ENCODE measurements at regions not wholly inside any gene's neighbourhood (a gene's known extent, or its start where the extent isn't known, plus 50 kb on each side); places are given as distances from the start of the nearest gene placed in this dataset.

DNA sequence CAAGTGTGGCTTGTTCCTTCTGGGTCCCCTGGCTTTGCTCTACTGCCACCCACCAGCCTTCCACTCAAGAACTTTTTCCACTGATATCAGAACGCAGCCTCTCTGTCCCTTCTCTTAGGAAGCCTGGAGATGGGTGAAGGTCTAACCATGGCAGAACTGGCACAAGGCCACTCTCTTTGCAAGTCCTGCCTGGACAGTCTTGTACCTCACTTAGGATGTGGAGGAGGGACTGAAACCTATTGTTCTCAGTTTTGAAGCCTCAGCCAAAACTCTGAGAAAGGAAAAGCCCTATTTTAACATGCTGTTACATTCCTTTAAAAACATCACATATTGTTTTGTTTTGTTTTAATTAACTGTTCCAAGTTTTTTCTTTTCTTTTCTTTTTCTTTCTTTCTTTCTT is 58.9 kb upstream of the NCOA1 start:
- no peaks in the 10 kb centered on the region for H3K27me3 ChIP-seq (replicated peaks in 2 of 5; ENCODE audit: control insufficient read depth in 4 of 5, insufficient read depth in 5 of 5, low read length in 4 of 5)
- no CpG with 5 or more reads among the region's 1 CpG for WGBS (ENCODE audit: insufficient coverage)
- no peak overlapping the region for H3K27ac ChIP-seq (ENCODE audit: insufficient read depth in 1 of 2, low read depth in 1 of 2, low read length in 2 of 2, poor library complexity in 1 of 2, severe bottlenecking in 2 of 2)
- no peak overlapping the region for H3K4me3 ChIP-seq (ENCODE audit: control insufficient read depth in 1 of 7, extremely low read depth in 1 of 7, insufficient read depth in 4 of 7, low read depth in 2 of 7, low read length in 6 of 7)
- H3K36me3 ChIP-seq (ENCODE audit: control insufficient read depth in 4 of 4, insufficient read depth in 4 of 4, low read length in 3 of 4): no peaks in the 10 kb centered on the region
- ChIA-PET POLR2A (no interaction called here), CTCF (interaction anchor here (1.0 to 3.0 kb wide), 3 partner anchors 9 to 391 kb away, joined by 3 to 14 read pairs (median 3); no protein-coding TSS in a partner anchor)
- no peak for DNase-seq
- no peaks in the 10 kb centered on the region for H3K9me3 ChIP-seq (ENCODE audit: control extremely low read depth in 1 of 5, control insufficient read depth in 4 of 5, insufficient read depth in 2 of 5, low read depth in 1 of 5, low read length in 4 of 5)
- H3K4me1 ChIP-seq (ENCODE audit: control extremely low read depth in 1 of 4, control insufficient read depth in 4 of 4, insufficient read depth in 4 of 4, low read length in 3 of 4): peaks cover 0 to 5% (median 2%) of the 10 kb centered on the region in 4 experiments

DNA sequence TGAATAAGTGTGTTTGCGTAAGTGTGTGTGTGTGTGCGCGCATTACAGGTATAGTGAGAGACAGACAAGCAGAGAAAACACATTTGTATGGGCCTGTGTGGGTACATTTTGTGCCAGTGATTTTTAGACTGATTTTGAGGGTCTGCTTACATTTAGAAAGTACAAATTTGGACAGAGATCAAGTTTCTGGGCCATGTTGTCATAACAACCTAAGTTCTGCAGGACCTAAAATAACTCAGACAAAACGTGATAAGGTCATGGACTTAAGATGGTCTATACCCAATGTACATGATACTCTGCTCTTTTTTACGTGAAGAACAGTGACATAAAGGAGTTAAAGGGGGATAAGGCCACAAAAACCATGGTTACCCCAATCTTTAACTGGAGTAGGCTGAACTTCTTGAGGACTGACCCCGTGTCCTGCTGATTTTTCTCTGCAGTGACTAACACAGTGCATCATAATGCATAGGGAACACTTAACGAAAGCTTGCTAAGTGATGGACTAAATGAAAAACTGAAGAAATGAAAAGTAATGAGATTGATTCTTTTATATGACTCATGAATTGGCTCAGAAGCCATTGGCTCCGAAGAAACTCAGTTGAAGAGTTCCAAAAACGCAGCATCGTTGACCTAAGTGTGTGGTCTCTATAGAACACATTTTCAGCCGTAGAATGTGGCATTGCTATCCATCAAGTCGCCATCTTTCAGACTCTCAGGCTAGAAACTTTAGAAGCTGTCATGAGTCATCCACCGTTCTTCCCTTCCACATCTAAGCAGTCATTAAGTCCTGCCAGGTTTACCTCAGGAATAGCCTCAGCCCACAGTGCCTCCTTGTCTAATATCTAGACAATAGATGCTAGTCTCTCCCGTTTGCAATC is 61.6 kb upstream of the NCOA1 start:
- ChIA-PET POLR2A (no interaction called here), CTCF (no interaction called here)
- Histone ChIP-seq H3K4me1 (ENCODE audit: control extremely low read depth in 1 of 4, control insufficient read depth in 4 of 4, insufficient read depth in 4 of 4, low read length in 3 of 4) (no peaks in the 10 kb centered on the region), H3K27me3 (replicated peaks in 2 of 5; ENCODE audit: control insufficient read depth in 4 of 5, insufficient read depth in 5 of 5, low read length in 4 of 5) (no peaks in the 10 kb centered on the region), H3K9me3 (ENCODE audit: control extremely low read depth in 1 of 5, control insufficient read depth in 4 of 5, insufficient read depth in 2 of 5, low read depth in 1 of 5, low read length in 4 of 5) (no peaks in the 10 kb centered on the region), H3K4me3 (ENCODE audit: control insufficient read depth in 1 of 7, extremely low read depth in 1 of 7, insufficient read depth in 4 of 7, low read depth in 2 of 7, low read length in 6 of 7) (no peak overlapping the region), H3K36me3 (ENCODE audit: control insufficient read depth in 4 of 4, insufficient read depth in 4 of 4, low read length in 3 of 4) (no peaks in the 10 kb centered on the region), H3K27ac (ENCODE audit: insufficient read depth in 1 of 2, low read depth in 1 of 2, low read length in 2 of 2, poor library complexity in 1 of 2, severe bottlenecking in 2 of 2) (no peak overlapping the region)
- 93% methylated on average over 13 of the region's 14 CpGs for WGBS (ENCODE audit: insufficient coverage)
- DNase-seq: no peak

GRCh38 chr2:24424387-24424786 is 64.1 kb upstream of the ITSN2 start:
- WGBS (ENCODE audit: insufficient coverage): 75% methylated on average over 3 of the region's 3 CpGs
- ChIA-PET CTCF (interaction anchor here (1.3 to 7.7 kb wide), 2 partner anchors 402 to 771 kb away, joined by 4 to 62 read pairs; no protein-coding TSS in a partner anchor), POLR2A (interaction anchor here (0.6 kb wide), 1 partner anchor 21 kb away, joined by 3 read pairs; no protein-coding TSS in a partner anchor)

DNA sequence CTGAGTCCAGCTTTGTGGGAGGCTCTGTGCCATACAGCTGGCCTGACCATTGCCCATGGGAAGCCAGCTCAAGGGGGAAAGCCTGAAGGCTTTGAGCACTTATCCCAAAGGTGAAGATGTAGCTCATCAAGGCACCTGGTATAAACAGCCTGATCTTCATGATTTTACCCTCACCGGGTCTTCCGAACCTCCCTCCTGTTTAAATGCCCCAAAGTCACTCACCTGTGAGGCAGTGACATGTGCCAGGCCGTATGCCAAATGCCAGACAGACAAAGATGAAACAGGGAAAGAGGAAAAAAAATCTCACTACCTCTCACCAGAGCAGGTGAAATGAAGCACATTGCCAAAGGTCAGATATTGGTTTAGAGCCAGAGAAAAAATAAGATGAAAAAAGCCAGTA is 62.8 kb upstream of the ITSN2 start:
- POLR2A ChIA-PET: interaction anchor here (0.6 kb wide), 1 partner anchor 54 kb away, joined by 3 read pairs; no protein-coding TSS in a partner anchor
- Histone ChIP-seq H3K4me1 (ENCODE audit: control extremely low read depth in 1 of 4, control insufficient read depth in 4 of 4, insufficient read depth in 4 of 4, low read length in 3 of 4) (no peaks in the 10 kb centered on the region), H3K27ac (ENCODE audit: insufficient read depth in 1 of 2, low read depth in 1 of 2, low read length in 2 of 2, poor library complexity in 1 of 2, severe bottlenecking in 2 of 2) (no peak overlapping the region), H3K27me3 (replicated peaks in 2 of 5; ENCODE audit: control insufficient read depth in 4 of 5, insufficient read depth in 5 of 5, low read length in 4 of 5) (no peaks in the 10 kb centered on the region), H3K4me3 (ENCODE audit: control insufficient read depth in 1 of 7, extremely low read depth in 1 of 7, insufficient read depth in 4 of 7, low read depth in 2 of 7, low read length in 6 of 7) (no peak overlapping the region), H3K9me3 (ENCODE audit: control extremely low read depth in 1 of 5, control insufficient read depth in 4 of 5, insufficient read depth in 2 of 5, low read depth in 1 of 5, low read length in 4 of 5) (peaks cover 0 to 5% (median 0%) of the 10 kb centered on the region in 5 experiments), H3K36me3 (ENCODE audit: control insufficient read depth in 4 of 4, insufficient read depth in 4 of 4, low read length in 3 of 4) (no peaks in the 10 kb centered on the region)
- DNase-seq: no peak
- WGBS (ENCODE audit: insufficient coverage): no CpG with 5 or more reads among the region's 3 CpGs
- CTCF ChIA-PET: interaction anchor here (1.1 to 7.7 kb wide), 14 partner anchors 10 to 410 kb away, joined by 3 to 62 read pairs (median 4); partner anchors contain the start of genes CENPO and PTRHD1

More at GRCh38 chr2:24424387-24424786, 64.1 kb upstream of the ITSN2 start:
- Histone ChIP-seq H3K9me3 (ENCODE audit: control extremely low read depth in 1 of 5, control insufficient read depth in 4 of 5, insufficient read depth in 2 of 5, low read depth in 1 of 5, low read length in 4 of 5) (peaks cover 0 to 5% (median 0%) of the 10 kb centered on the region in 5 experiments), H3K27me3 (replicated peaks in 2 of 5; ENCODE audit: control insufficient read depth in 4 of 5, insufficient read depth in 5 of 5, low read length in 4 of 5) (no peaks in the 10 kb centered on the region), H3K36me3 (ENCODE audit: control insufficient read depth in 4 of 4, insufficient read depth in 4 of 4, low read length in 3 of 4) (no peaks in the 10 kb centered on the region), H3K4me1 (ENCODE audit: control extremely low read depth in 1 of 4, control insufficient read depth in 4 of 4, insufficient read depth in 4 of 4, low read length in 3 of 4) (no peaks in the 10 kb centered on the region), H3K27ac (ENCODE audit: insufficient read depth in 1 of 2, low read depth in 1 of 2, low read length in 2 of 2, poor library complexity in 1 of 2, severe bottlenecking in 2 of 2) (no peak overlapping the region), H3K4me3 (ENCODE audit: control insufficient read depth in 1 of 7, extremely low read depth in 1 of 7, insufficient read depth in 4 of 7, low read depth in 2 of 7, low read length in 6 of 7) (no peak overlapping the region)
- DNase-seq: no peak

GRCh38 chr2:24421668-24422067 is 61.3 kb upstream of the ITSN2 start:
- POLR2A ChIA-PET: no interaction called here
- CTCF ChIA-PET: interaction anchor here (0.6 to 7.7 kb wide), 18 partner anchors 11 to 746 kb away, joined by 3 to 62 read pairs (median 4); partner anchors contain the start of genes CENPO, NCOA1, POMC and PTRHD1
- peak; percentile 66 to 75 (median 70) for DNase-seq
- Histone ChIP-seq H3K27me3 (replicated peaks in 2 of 5; ENCODE audit: control insufficient read depth in 4 of 5, insufficient read depth in 5 of 5, low read length in 4 of 5) (no peaks in the 10 kb centered on the region), H3K4me3 (ENCODE audit: control insufficient read depth in 1 of 7, extremely low read depth in 1 of 7, insufficient read depth in 4 of 7, low read depth in 2 of 7, low read length in 6 of 7) (no peak overlapping the region), H3K4me1 (ENCODE audit: control extremely low read depth in 1 of 4, control insufficient read depth in 4 of 4, insufficient read depth in 4 of 4, low read length in 3 of 4) (no peaks in the 10 kb centered on the region), H3K27ac (ENCODE audit: insufficient read depth in 1 of 2, low read depth in 1 of 2, low read length in 2 of 2, poor library complexity in 1 of 2, severe bottlenecking in 2 of 2) (no peak overlapping the region), H3K9me3 (ENCODE audit: control extremely low read depth in 1 of 5, control insufficient read depth in 4 of 5, insufficient read depth in 2 of 5, low read depth in 1 of 5, low read length in 4 of 5) (peaks cover 0 to 5% (median 0%) of the 10 kb centered on the region in 5 experiments), H3K36me3 (ENCODE audit: control insufficient read depth in 4 of 4, insufficient read depth in 4 of 4, low read length in 3 of 4) (no peaks in the 10 kb centered on the region)
- no CpG with 5 or more reads among the region's 4 CpGs for WGBS (ENCODE audit: insufficient coverage)

DNA sequence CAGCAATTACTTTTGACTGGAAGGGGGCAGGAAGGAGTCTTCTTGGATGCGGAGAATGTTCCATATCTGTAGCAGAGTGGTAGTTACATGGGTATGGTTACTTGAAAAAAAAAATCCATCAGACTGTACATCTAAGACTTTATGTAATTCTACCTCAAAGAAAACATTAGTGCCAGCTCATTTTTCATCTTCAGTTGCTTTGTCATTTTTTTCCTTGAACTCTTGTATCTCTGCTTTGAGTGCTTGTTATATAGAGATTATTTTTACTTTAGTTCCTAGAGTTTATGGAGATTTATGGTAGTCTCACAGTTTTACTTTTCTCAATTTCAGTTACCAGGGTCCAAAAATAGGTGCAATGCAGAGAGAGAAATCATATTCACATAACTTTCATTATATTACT is 60.0 kb upstream of the ITSN2 start:
- Histone ChIP-seq H3K27me3 (replicated peaks in 2 of 5; ENCODE audit: control insufficient read depth in 4 of 5, insufficient read depth in 5 of 5, low read length in 4 of 5) (no peaks in the 10 kb centered on the region), H3K9me3 (ENCODE audit: control extremely low read depth in 1 of 5, control insufficient read depth in 4 of 5, insufficient read depth in 2 of 5, low read depth in 1 of 5, low read length in 4 of 5) (peaks cover 0 to 5% (median 0%) of the 10 kb centered on the region in 5 experiments), H3K36me3 (ENCODE audit: control insufficient read depth in 4 of 4, insufficient read depth in 4 of 4, low read length in 3 of 4) (no peaks in the 10 kb centered on the region), H3K4me1 (ENCODE audit: control extremely low read depth in 1 of 4, control insufficient read depth in 4 of 4, insufficient read depth in 4 of 4, low read length in 3 of 4) (no peaks in the 10 kb centered on the region), H3K4me3 (ENCODE audit: control insufficient read depth in 1 of 7, extremely low read depth in 1 of 7, insufficient read depth in 4 of 7, low read depth in 2 of 7, low read length in 6 of 7) (no peak overlapping the region), H3K27ac (ENCODE audit: insufficient read depth in 1 of 2, low read depth in 1 of 2, low read length in 2 of 2, poor library complexity in 1 of 2, severe bottlenecking in 2 of 2) (no peak overlapping the region)
- POLR2A ChIA-PET: interaction anchor here (0.6 kb wide), 1 partner anchor 237 kb away, joined by 3 read pairs; no protein-coding TSS in a partner anchor
- CTCF ChIA-PET: interaction anchor here (7.7 kb wide), 1 partner anchor 406 kb away, joined by 62 read pairs; no protein-coding TSS in a partner anchor
- no peak for DNase-seq
- WGBS (ENCODE audit: insufficient coverage): no CpG with 5 or more reads among the region's 1 CpG

All from common myeloid progenitor, CD34-positive (primary cell).